K562 (cell line): ENCODE measurements at regions not wholly inside any gene's neighbourhood (a gene's known extent, or its start where the extent isn't known, plus 50 kb on each side); places are given as distances from the start of the nearest gene placed in this dataset.

Experiments
- ELF4 ChIP-seq: fragments of 450-650 bp; formaldehyde crosslinking; IDR thresholded peaks from 2 replicates; pipeline ENCODE4 v1.4.0; 2022; ENCODE audit warnings: missing genetic modification characterization
- PML ChIP-seq: IDR thresholded peaks from 2 replicates; pipeline ENCODE4 v1.6.1; 2012; ENCODE audit warnings: low read length, inconsistent platforms
- RFX5 ChIP-seq: IDR thresholded peaks from 2 replicates; pipeline ENCODE4 v1.6.1; 2011; ENCODE audit warnings: low read depth, mild to moderate bottlenecking, improper control_type of control experiment, low read length
- SMARCB1 ChIP-seq: IDR thresholded peaks from 2 replicates; pipeline ENCODE4 v1.6.1; 2011; ENCODE audit warnings: improper control_type of control experiment, low read depth; ENCODE audit not compliant: insufficient read length
- SP1 ChIP-seq: sonication (generic); formaldehyde crosslinking; IDR thresholded peaks from 2 replicates; pipeline ENCODE4 v1.8.1; 2022; ENCODE audit warnings: mild to moderate bottlenecking, missing genetic modification reagents
- TCF7L2 ChIP-seq: fragments of 150-350 bp; IDR thresholded peaks from 2 replicates; pipeline ENCODE4 v1.6.1; 2016; ENCODE audit warnings: low read depth, mild to moderate bottlenecking, low read length, moderate library complexity
- YY1 ChIP-seq, 3 experiments: IDR thresholded peaks; 2 replicates each; pipeline ENCODE4 v1.6.1; 2011; ENCODE audit warnings: low read length in 2 of 3, mild to moderate bottlenecking in 2 of 3, moderate library complexity in 2 of 3, borderline replicate concordance in 1 of 3, control low read depth in 1 of 3, low read depth in 1 of 3; ENCODE audit not compliant: insufficient read depth in 3 of 3, insufficient replicate concordance in 2 of 3, control insufficient read depth in 1 of 3, insufficient read length in 1 of 3; ENCODE audit errors: extremely low read depth in 1 of 3
- ZNF445 ChIP-seq: fragments of 250-450 bp; sonication (Bioruptor Pico); IDR thresholded peaks from 2 replicates; pipeline ENCODE4 v1.4.0; 2020; ENCODE audit warnings: low read depth, mild to moderate bottlenecking, moderate library complexity
- TF ChIP-seq, protein P1 (sequence below): fragments of 450-650 bp; formaldehyde crosslinking; conservative IDR thresholded peaks from 2 replicates; pipeline ENCODE4 v1.4.0; 2022; ENCODE audit warnings: mild to moderate bottlenecking, missing genetic modification characterization
- TF ChIP-seq, protein P2 (sequence below), 2 experiments: IDR thresholded peaks in 1 of 2; conservative IDR thresholded peaks in 1 of 2; 2 replicates each; pipeline ENCODE4 v1.6.1; 2016; ENCODE audit warnings: low read depth in 2 of 2, mild to moderate bottlenecking in 1 of 2, missing compliant biosample characterization in 1 of 2, missing genetic modification characterization in 1 of 2, moderate library complexity in 1 of 2
- TF ChIP-seq, protein P3 (sequence below), 2 experiments: fragments of 450-650 bp in 1 of 2; IDR thresholded peaks; 2 replicates each; pipeline ENCODE4 v1.6.1; 2011 to 2017; ENCODE audit warnings: low read depth in 2 of 2, antibody characterized with exemption in 1 of 2, borderline replicate concordance in 1 of 2, low read length in 1 of 2, mild to moderate bottlenecking in 1 of 2, mixed read lengths in 1 of 2; ENCODE audit not compliant: control insufficient read depth in 1 of 2
- TF ChIP-seq, protein P4 (sequence below), 3 experiments: IDR thresholded peaks in 2 of 3; conservative IDR thresholded peaks in 1 of 3; 2 replicates each; pipeline ENCODE4 v1.5.1; 2011 to 2012; ENCODE audit warnings: low read length in 3 of 3, mild to moderate bottlenecking in 3 of 3, control low read depth in 2 of 3, improper control_type of control experiment in 1 of 3, inconsistent platforms in 1 of 3, low read depth in 1 of 3, mixed read lengths in 1 of 3, moderate library complexity in 1 of 3; ENCODE audit not compliant: insufficient read depth in 2 of 3
- TF ChIP-seq, protein P5 (sequence below): fragments of 450-650 bp; IDR thresholded peaks from 2 replicates; pipeline ENCODE4 v1.6.1; 2018; ENCODE audit not compliant: partially characterized antibody
- TF ChIP-seq, protein P6 (sequence below): sonication (generic); formaldehyde crosslinking; IDR thresholded peaks from 2 replicates; pipeline ENCODE4 v1.8.1; 2022; ENCODE audit warnings: missing genetic modification reagents

DNA sequence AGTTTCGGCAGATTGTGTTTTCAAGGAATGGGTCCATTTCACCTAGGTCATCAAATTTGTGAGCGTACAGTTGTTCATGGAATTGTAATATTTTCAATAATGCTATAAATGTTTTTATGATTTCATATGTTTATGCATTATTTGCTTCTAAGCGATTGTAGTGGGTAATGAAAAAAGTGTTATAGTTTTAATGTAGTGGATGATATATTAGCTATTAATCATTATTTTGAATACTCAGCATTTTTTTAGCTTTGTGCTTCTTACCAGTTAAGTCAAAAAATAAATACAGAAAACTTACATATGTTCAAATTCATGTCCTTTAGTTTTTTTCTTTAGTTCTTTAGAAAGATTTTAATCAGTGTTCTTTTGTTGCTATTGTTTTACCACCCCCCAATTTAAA is 677.0 kb downstream of the STK39 start:
- TF ChIP-seq RFX5, result no peak
- no peak for TF ChIP-seq ZNF445
- TF ChIP-seq, protein P1, sequence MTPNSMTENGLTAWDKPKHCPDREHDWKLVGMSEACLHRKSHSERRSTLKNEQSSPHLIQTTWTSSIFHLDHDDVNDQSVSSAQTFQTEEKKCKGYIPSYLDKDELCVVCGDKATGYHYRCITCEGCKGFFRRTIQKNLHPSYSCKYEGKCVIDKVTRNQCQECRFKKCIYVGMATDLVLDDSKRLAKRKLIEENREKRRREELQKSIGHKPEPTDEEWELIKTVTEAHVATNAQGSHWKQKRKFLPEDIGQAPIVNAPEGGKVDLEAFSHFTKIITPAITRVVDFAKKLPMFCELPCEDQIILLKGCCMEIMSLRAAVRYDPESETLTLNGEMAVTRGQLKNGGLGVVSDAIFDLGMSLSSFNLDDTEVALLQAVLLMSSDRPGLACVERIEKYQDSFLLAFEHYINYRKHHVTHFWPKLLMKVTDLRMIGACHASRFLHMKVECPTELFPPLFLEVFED (CRISPR knock-in tag), result no peak
- TF ChIP-seq TCF7L2, result no peak
- TF ChIP-seq, protein P2, sequence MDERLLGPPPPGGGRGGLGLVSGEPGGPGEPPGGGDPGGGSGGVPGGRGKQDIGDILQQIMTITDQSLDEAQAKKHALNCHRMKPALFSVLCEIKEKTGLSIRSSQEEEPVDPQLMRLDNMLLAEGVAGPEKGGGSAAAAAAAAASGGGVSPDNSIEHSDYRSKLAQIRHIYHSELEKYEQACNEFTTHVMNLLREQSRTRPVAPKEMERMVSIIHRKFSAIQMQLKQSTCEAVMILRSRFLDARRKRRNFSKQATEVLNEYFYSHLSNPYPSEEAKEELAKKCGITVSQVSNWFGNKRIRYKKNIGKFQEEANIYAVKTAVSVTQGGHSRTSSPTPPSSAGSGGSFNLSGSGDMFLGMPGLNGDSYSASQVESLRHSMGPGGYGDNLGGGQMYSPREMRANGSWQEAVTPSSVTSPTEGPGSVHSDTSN (CRISPR knock-in tag; IDR thresholded peaks at IDR 0.05; ENCODE audit: low read depth), result no peak
- TF ChIP-seq, protein P2 (tag; conservative IDR thresholded peaks at IDR 0.05; ENCODE audit: low read depth), result no peak
- TF ChIP-seq, protein P3, sequence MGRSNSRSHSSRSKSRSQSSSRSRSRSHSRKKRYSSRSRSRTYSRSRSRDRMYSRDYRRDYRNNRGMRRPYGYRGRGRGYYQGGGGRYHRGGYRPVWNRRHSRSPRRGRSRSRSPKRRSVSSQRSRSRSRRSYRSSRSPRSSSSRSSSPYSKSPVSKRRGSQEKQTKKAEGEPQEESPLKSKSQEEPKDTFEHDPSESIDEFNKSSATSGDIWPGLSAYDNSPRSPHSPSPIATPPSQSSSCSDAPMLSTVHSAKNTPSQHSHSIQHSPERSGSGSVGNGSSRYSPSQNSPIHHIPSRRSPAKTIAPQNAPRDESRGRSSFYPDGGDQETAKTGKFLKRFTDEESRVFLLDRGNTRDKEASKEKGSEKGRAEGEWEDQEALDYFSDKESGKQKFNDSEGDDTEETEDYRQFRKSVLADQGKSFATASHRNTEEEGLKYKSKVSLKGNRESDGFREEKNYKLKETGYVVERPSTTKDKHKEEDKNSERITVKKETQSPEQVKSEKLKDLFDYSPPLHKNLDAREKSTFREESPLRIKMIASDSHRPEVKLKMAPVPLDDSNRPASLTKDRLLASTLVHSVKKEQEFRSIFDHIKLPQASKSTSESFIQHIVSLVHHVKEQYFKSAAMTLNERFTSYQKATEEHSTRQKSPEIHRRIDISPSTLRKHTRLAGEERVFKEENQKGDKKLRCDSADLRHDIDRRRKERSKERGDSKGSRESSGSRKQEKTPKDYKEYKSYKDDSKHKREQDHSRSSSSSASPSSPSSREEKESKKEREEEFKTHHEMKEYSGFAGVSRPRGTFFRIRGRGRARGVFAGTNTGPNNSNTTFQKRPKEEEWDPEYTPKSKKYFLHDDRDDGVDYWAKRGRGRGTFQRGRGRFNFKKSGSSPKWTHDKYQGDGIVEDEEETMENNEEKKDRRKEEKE (IDR thresholded peaks at IDR 0.05; ENCODE audit: borderline replicate concordance in 1 of 2, control insufficient read depth in 1 of 2, low read depth in 2 of 2, low read length in 1 of 2), result no peak
- no peak for TF ChIP-seq ELF4
- TF ChIP-seq, protein P4, sequence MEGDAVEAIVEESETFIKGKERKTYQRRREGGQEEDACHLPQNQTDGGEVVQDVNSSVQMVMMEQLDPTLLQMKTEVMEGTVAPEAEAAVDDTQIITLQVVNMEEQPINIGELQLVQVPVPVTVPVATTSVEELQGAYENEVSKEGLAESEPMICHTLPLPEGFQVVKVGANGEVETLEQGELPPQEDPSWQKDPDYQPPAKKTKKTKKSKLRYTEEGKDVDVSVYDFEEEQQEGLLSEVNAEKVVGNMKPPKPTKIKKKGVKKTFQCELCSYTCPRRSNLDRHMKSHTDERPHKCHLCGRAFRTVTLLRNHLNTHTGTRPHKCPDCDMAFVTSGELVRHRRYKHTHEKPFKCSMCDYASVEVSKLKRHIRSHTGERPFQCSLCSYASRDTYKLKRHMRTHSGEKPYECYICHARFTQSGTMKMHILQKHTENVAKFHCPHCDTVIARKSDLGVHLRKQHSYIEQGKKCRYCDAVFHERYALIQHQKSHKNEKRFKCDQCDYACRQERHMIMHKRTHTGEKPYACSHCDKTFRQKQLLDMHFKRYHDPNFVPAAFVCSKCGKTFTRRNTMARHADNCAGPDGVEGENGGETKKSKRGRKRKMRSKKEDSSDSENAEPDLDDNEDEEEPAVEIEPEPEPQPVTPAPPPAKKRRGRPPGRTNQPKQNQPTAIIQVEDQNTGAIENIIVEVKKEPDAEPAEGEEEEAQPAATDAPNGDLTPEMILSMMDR (IDR thresholded peaks at IDR 0.05 in 2 of 3, conservative IDR thresholded peaks at IDR 0.05 in 1 of 3; ENCODE audit: insufficient read depth in 2 of 3, low read depth in 1 of 3, low read length in 3 of 3), result no peak
- TF ChIP-seq, protein P5, sequence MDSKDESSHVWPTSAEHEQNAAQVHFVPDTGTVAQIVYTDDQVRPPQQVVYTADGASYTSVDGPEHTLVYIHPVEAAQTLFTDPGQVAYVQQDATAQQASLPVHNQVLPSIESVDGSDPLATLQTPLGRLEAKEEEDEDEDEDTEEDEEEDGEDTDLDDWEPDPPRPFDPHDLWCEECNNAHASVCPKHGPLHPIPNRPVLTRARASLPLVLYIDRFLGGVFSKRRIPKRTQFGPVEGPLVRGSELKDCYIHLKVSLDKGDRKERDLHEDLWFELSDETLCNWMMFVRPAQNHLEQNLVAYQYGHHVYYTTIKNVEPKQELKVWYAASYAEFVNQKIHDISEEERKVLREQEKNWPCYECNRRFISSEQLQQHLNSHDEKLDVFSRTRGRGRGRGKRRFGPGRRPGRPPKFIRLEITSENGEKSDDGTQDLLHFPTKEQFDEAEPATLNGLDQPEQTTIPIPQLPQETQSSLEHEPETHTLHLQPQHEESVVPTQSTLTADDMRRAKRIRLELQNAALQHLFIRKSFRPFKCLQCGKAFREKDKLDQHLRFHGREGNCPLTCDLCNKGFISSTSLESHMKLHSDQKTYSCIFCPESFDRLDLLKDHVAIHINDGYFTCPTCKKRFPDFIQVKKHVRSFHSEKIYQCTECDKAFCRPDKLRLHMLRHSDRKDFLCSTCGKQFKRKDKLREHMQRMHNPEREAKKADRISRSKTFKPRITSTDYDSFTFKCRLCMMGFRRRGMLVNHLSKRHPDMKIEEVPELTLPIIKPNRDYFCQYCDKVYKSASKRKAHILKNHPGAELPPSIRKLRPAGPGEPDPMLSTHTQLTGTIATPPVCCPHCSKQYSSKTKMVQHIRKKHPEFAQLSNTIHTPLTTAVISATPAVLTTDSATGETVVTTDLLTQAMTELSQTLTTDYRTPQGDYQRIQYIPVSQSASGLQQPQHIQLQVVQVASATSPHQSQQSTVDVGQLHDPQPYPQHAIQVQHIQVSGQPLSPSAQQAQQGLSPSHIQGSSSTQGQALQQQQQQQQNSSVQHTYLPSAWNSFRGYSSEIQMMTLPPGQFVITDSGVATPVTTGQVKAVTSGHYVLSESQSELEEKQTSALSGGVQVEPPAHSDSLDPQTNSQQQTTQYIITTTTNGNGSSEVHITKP, result no peak
- no peak for TF ChIP-seq YY1 (IDR thresholded peaks at IDR 0.05; ENCODE audit: borderline replicate concordance in 1 of 3, control insufficient read depth in 1 of 3, extremely low read depth in 1 of 3, insufficient read depth in 3 of 3, insufficient read length in 1 of 3, insufficient replicate concordance in 2 of 3, low read depth in 1 of 3, low read length in 2 of 3)
- TF ChIP-seq, protein P6, sequence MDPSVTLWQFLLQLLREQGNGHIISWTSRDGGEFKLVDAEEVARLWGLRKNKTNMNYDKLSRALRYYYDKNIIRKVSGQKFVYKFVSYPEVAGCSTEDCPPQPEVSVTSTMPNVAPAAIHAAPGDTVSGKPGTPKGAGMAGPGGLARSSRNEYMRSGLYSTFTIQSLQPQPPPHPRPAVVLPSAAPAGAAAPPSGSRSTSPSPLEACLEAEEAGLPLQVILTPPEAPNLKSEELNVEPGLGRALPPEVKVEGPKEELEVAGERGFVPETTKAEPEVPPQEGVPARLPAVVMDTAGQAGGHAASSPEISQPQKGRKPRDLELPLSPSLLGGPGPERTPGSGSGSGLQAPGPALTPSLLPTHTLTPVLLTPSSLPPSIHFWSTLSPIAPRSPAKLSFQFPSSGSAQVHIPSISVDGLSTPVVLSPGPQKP (CRISPR knock-in tag), result no peak
- TF ChIP-seq PML, result no peak
- no peak for TF ChIP-seq SP1 (CRISPR knock-in tag)
- TF ChIP-seq SMARCB1, result no peak
